ENCODE measurements at regions not wholly inside any gene's neighbourhood (a gene's known extent, or its start where the extent isn't known, plus 50 kb on each side); places are given as distances from the start of the nearest gene placed in this dataset.

- no peaks in the 10 kb centered on the region for H3F3A ChIP-seq (ENCODE audit: insufficient read depth)
- H3K27ac ChIP-seq (ENCODE audit: low read depth, low read length) = no peak overlapping the region
- no peak overlapping the region for H3K4me3 ChIP-seq (ENCODE audit: insufficient read depth, low read length, poor library complexity, severe bottlenecking)
- no peak overlapping the region for H2AFZ ChIP-seq (ENCODE audit: low read depth, low read length, severe bottlenecking)
- peak overlapping the region; percentile 14 for H3K4me2 ChIP-seq (ENCODE audit: low read depth, low read length, poor library complexity, severe bottlenecking)
- no peak overlapping the region for H3K9ac ChIP-seq (ENCODE audit: low read length)
- no peaks in the 10 kb centered on the region for H4K20me1 ChIP-seq (ENCODE audit: low read depth, low read length)
- no peaks in the 10 kb centered on the region for H3K27me3 ChIP-seq (ENCODE audit: low read length)
- H3K9me3 ChIP-seq (ENCODE audit: insufficient read depth, low read length) = no peaks in the 10 kb centered on the region
- H3K9me2 ChIP-seq (replicated peaks; ENCODE audit: insufficient read depth, low read length) = no peaks in the 10 kb centered on the region
- no peaks in the 10 kb centered on the region for H3K36me3 ChIP-seq (ENCODE audit: low read length)
- TF ChIP-seq, protein P1, sequence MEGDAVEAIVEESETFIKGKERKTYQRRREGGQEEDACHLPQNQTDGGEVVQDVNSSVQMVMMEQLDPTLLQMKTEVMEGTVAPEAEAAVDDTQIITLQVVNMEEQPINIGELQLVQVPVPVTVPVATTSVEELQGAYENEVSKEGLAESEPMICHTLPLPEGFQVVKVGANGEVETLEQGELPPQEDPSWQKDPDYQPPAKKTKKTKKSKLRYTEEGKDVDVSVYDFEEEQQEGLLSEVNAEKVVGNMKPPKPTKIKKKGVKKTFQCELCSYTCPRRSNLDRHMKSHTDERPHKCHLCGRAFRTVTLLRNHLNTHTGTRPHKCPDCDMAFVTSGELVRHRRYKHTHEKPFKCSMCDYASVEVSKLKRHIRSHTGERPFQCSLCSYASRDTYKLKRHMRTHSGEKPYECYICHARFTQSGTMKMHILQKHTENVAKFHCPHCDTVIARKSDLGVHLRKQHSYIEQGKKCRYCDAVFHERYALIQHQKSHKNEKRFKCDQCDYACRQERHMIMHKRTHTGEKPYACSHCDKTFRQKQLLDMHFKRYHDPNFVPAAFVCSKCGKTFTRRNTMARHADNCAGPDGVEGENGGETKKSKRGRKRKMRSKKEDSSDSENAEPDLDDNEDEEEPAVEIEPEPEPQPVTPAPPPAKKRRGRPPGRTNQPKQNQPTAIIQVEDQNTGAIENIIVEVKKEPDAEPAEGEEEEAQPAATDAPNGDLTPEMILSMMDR (IDR thresholded peaks at IDR 0.05; ENCODE audit: insufficient read depth, low read length, poor library complexity, severe bottlenecking) = no peak
- TF ChIP-seq EZH2phosphoT487 (conservative IDR thresholded peaks at IDR 0.05; ENCODE audit: low read length) = no peak
- no peaks in the 10 kb centered on the region for H3K79me2 ChIP-seq (ENCODE audit: insufficient read depth, low read length)
Measured at GRCh38 chr17:63035695-63036094, 69.7 kb downstream of the TANC2 start.

GRCh38 chr17:63039342-63039741 is 73.3 kb downstream of the TANC2 start:
- Histone ChIP-seq H3K4me3 (ENCODE audit: insufficient read depth, low read length, poor library complexity, severe bottlenecking) (no peak overlapping the region), H3K79me2 (ENCODE audit: insufficient read depth, low read length) (no peaks in the 10 kb centered on the region), H3K27ac (ENCODE audit: low read depth, low read length) (no peak overlapping the region), H3K9ac (ENCODE audit: low read length) (no peak overlapping the region), H4K20me1 (ENCODE audit: low read depth, low read length) (no peaks in the 10 kb centered on the region; the same call in 1 of the 2 replicates), H3K9me2 (replicated peaks; ENCODE audit: insufficient read depth, low read length) (no peaks in the 10 kb centered on the region), H3F3A (ENCODE audit: insufficient read depth) (no peaks in the 10 kb centered on the region), H3K9me3 (ENCODE audit: insufficient read depth, low read length) (no peaks in the 10 kb centered on the region), H2AFZ (ENCODE audit: low read depth, low read length, severe bottlenecking) (no peak overlapping the region), H3K4me2 (ENCODE audit: low read depth, low read length, poor library complexity, severe bottlenecking) (no peak overlapping the region), H3K27me3 (ENCODE audit: low read length) (no peaks in the 10 kb centered on the region), H3K36me3 (ENCODE audit: low read length) (no peaks in the 10 kb centered on the region)
- TF ChIP-seq, protein P1 (IDR thresholded peaks at IDR 0.05; ENCODE audit: insufficient read depth, low read length, poor library complexity, severe bottlenecking) = no peak
- TF ChIP-seq EZH2phosphoT487 (conservative IDR thresholded peaks at IDR 0.05; ENCODE audit: low read length) = no peak

- Histone ChIP-seq H3K9ac (ENCODE audit: low read length) (no peak overlapping the region), H4K20me1 (ENCODE audit: low read depth, low read length) (no peaks in the 10 kb centered on the region; the same call in 1 of the 2 replicates), H3K9me2 (replicated peaks; ENCODE audit: insufficient read depth, low read length) (no peaks in the 10 kb centered on the region), H3K4me2 (ENCODE audit: low read depth, low read length, poor library complexity, severe bottlenecking) (no peak overlapping the region), H3K36me3 (ENCODE audit: low read length) (no peaks in the 10 kb centered on the region), H3K27ac (ENCODE audit: low read depth, low read length) (no peak overlapping the region), H3K27me3 (ENCODE audit: low read length) (no peaks in the 10 kb centered on the region), H3K79me2 (ENCODE audit: insufficient read depth, low read length) (no peaks in the 10 kb centered on the region), H3K9me3 (ENCODE audit: insufficient read depth, low read length) (no peaks in the 10 kb centered on the region), H3K4me3 (ENCODE audit: insufficient read depth, low read length, poor library complexity, severe bottlenecking) (no peak overlapping the region), H3F3A (ENCODE audit: insufficient read depth) (no peaks in the 10 kb centered on the region), H2AFZ (ENCODE audit: low read depth, low read length, severe bottlenecking) (no peak overlapping the region)
- TF ChIP-seq EZH2phosphoT487 (conservative IDR thresholded peaks at IDR 0.05; ENCODE audit: low read length) = no peak
- TF ChIP-seq, protein P1 (IDR thresholded peaks at IDR 0.05; ENCODE audit: insufficient read depth, low read length, poor library complexity, severe bottlenecking) = no peak
Measured at GRCh38 chr17:63039899-63040602, 74.0 kb downstream of the TANC2 start.
